ENCODE measurements at regions not wholly inside any gene's neighbourhood (a gene's known extent, or its start where the extent isn't known, plus 50 kb on each side); places are given as distances from the start of the nearest gene placed in this dataset.

- TF ChIP-seq CTCF (IDR thresholded peaks at IDR 0.05; ENCODE audit: low read depth, low read length) (no peak), EZH2phosphoT487 (IDR thresholded peaks at IDR 0.05; ENCODE audit: low read depth) (no peak)
Measured at GRCh38 chr7:118863966-118864365, 639.5 kb downstream of the ANKRD7 start.

Data from OCI-LY3 (cell line).